Cardiac muscle cell (in vitro differentiated cells and primary cell): ENCODE measurements at regions not wholly inside any gene's neighbourhood (a gene's known extent, or its start where the extent isn't known, plus 50 kb on each side); places are given as distances from the start of the nearest gene placed in this dataset.
A peak's percentile ranks its signal among the peaks of the same experiment; 100 is the strongest.

Experiments used
- DNase-seq, 2 donors: peaks; one replicate each; pipeline versions ENCODE4 v3.0.0 to v3.0.0-alpha.2; 2010 to 2017; ENCODE audit warnings: low read depth in 1 of 2, low spot score in 1 of 2
- H3K27ac ChIP-seq: fragments of 200-600 bp; sonication (generic); 2 replicates; pipeline ENCODE4 v1.5.1; 2016
- H3K27me3 ChIP-seq: fragments of 200-600 bp; sonication (generic); 2 replicates; pipeline ENCODE4 v1.6.0; 2016; ENCODE audit warnings: control low read depth
- H3K36me3 ChIP-seq: fragments of 200-600 bp; sonication (generic); 2 replicates; pipeline ENCODE4 v1.5.1; 2016; ENCODE audit warnings: control low read depth
- H3K4me1 ChIP-seq: fragments of 200-600 bp; sonication (generic); 2 replicates; pipeline ENCODE4 v1.8.1; 2017; ENCODE audit warnings: low read depth, mild to moderate bottlenecking, mixed run types
- H3K4me3 ChIP-seq: fragments of 200-600 bp; sonication (generic); 2 replicates; pipeline ENCODE4 v1.5.1; 2016; ENCODE audit warnings: mild to moderate bottlenecking
- H3K9me3 ChIP-seq: fragments of 200-600 bp; sonication (generic); 2 replicates; pipeline ENCODE4 v1.5.1; 2017; ENCODE audit warnings: low read depth, mild to moderate bottlenecking, control low read depth
- CTCF ChIP-seq: IDR thresholded peaks from 2 replicates; pipeline ENCODE4 v1.5.1; 2012; ENCODE audit warnings: low read depth, mild to moderate bottlenecking, low read length

DNA sequence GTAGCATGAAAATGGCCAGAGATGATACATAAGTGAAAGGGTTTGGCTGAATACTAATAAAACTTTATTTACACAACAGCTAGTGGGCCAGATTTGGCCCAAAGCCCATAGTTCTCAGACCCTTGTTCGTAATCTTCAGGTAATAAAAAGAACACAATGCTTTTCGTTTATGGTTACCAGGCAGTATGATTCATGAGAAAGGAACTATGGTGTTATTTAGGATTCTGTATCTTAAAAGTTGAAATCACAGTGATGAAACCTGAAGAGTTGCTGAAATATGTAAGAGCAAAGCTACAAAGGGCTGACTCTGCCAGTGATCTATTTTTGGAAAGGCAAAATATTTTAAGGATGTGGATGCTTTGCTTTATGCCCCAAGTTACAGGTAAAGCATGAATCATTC lies 192.7 kb downstream of the SMC2 start:
- peak in 1 of 2 donors; percentile 12 for DNase-seq
- Histone ChIP-seq H3K4me1 (no peaks in the 10 kb centered on the region), H3K9me3 (no peaks in the 10 kb centered on the region), H3K4me3 (no peak overlapping the region), H3K27me3 (no peaks in the 10 kb centered on the region), H3K27ac (no peak overlapping the region), H3K36me3 (no peaks in the 10 kb centered on the region)
- no peak for TF ChIP-seq CTCF

DNA sequence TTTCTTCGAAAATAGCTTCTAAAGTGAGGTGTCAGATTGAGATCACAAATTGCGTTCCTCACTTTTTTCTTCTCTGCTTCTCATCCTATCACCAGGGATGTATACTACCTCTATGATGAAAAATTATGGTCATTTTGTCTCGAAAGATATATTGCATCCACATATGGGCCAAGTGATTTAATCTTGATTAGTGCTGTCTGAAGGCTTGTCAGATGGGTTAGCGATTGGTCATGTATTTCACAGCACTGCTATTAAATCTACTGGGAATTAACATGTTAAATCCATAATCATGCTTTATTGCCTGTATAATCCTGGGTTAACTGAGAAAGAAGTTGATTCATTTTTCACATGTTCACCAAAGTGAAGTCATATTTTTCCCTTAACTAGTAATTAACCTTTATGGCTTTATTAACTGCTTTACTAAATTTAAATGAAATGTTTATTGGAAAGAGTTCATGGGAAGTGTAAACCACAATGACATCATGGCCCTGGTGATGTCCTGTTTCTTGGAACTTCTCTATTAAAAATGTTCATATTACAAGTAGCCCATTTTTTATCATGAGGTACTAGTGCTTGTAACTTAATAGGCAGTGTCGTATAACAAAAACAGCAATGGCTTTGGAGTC lies 193.3 kb downstream of the SMC2 start:
- H3K27ac ChIP-seq = no peak overlapping the region
- H3K36me3 ChIP-seq = no peaks in the 10 kb centered on the region
- no peaks in the 10 kb centered on the region for H3K27me3 ChIP-seq
- H3K9me3 ChIP-seq = no peaks in the 10 kb centered on the region
- no peaks in the 10 kb centered on the region for H3K4me1 ChIP-seq
- no peak for DNase-seq
- TF ChIP-seq CTCF = no peak
- no peak overlapping the region for H3K4me3 ChIP-seq

DNA sequence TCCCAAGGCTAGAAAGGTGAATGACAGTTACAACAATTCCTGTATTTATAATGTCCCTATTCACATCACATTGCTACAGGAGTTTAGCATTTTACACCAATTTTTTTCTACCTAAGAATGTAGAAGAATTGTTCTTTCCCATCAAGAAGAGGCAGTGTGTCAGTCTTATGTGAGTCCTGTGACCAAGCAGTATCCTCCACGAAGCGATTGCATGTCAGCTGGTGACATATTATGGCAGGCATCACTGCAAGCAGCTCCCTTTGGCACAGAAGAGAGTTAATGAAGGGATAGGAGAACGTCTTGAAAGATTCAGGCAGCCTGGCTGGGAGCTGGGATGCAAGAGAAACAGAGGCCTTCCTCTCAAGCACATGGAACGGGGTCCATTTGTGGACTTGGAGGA lies 199.8 kb downstream of the SMC2 start:
- Histone ChIP-seq H3K4me1 (no peaks in the 10 kb centered on the region), H3K9me3 (no peaks in the 10 kb centered on the region), H3K27me3 (no peaks in the 10 kb centered on the region), H3K27ac (no peak overlapping the region), H3K36me3 (no peaks in the 10 kb centered on the region), H3K4me3 (no peak overlapping the region)
- DNase-seq = no peak
- no peak for TF ChIP-seq CTCF

DNA sequence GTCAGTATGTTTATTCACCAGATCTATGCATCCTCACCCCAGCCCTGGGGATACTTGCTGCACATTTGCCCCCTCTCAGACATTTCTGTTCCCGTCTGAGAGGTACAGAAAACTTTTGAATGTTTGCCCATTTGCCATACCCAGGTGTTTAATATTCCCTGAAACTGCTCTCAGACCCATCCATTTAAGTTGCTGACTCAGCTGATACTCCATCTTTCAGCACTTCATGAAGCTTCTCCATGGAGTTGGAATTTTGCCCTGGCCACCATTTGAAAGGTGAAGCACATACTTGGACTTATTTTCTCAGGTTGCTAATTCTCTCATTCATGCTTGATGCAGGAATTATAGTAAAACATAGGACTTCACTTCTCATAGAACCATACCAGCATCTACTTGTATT lies 203.9 kb upstream of the OR13F1 start:
- Histone ChIP-seq H3K4me1 (no peaks in the 10 kb centered on the region), H3K36me3 (no peaks in the 10 kb centered on the region)

DNA sequence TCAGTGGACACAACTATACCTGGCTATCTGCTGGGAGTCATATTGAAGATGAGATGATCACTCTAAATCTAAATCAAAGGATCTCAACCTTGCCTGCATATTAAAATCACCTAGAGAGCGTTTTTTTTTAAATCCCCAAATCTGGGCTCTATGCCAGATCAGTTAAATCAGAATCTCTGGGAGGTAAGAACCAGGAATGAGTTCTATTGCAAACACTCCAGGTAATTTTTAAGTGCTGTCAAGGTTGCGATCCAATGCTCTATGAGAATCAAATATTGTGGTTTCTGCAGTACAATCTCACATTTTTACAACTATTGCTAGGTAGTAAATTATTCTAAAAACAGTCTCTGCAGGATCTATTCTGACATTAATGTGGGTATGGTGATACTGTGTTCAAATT lies 202.3 kb upstream of the OR13F1 start:
- no peak for DNase-seq
- no peaks in the 10 kb centered on the region for H3K4me1 ChIP-seq
- TF ChIP-seq CTCF = no peak
- no peak overlapping the region for H3K27ac ChIP-seq
- no peaks in the 10 kb centered on the region for H3K36me3 ChIP-seq
- H3K4me3 ChIP-seq = no peak overlapping the region
- H3K9me3 ChIP-seq = no peaks in the 10 kb centered on the region
- H3K27me3 ChIP-seq = no peaks in the 10 kb centered on the region

More for the DNA sequence above, 203.9 kb upstream of the OR13F1 start:
- no peak overlapping the region for H3K4me3 ChIP-seq
- no peak for TF ChIP-seq CTCF
- no peaks in the 10 kb centered on the region for H3K27me3 ChIP-seq
- H3K27ac ChIP-seq = no peak overlapping the region
- DNase-seq = no peak
- H3K9me3 ChIP-seq = no peaks in the 10 kb centered on the region
